Left lung (tissue), 4 donors: ENCODE measurements at regions not wholly inside any gene's neighbourhood (a gene's known extent, or its start where the extent isn't known, plus 50 kb on each side); places are given as distances from the start of the nearest gene placed in this dataset.

Experiments used
- ATAC-seq: fragments of 200-7000 bp; cut with Tn5 transposase; one replicate; pipeline ENCODE4 v1.9.1; 2020; ENCODE audit warnings: moderate library complexity
- DNase-seq, 4 donors: peaks; one replicate each; pipeline ENCODE4 v3.0.0-alpha.2; 2013 to 2020
- H3K27ac ChIP-seq, 2 donors: fragments of 200-600 bp; sonication (generic) in 1 of 2; one replicate each; pipeline versions ENCODE4 v1.5.0 to v1.8.0; 2020 to 2021
- H3K27me3 ChIP-seq, 2 donors: fragments of 200-600 bp; sonication (generic) in 1 of 2; one replicate each; pipeline versions ENCODE4 v1.5.0 to v1.8.0; 2020 to 2021
- H3K36me3 ChIP-seq, 2 donors: fragments of 200-600 bp; sonication (generic) in 1 of 2; one replicate each; pipeline versions ENCODE4 v1.5.0 to v1.8.0; 2020 to 2021
- H3K4me1 ChIP-seq, 2 donors: fragments of 200-600 bp; one replicate each; pipeline ENCODE4 v1.8.0; 2021
- H3K4me3 ChIP-seq, 2 donors: fragments of 200-600 bp; sonication (generic) in 1 of 2; one replicate each; pipeline versions ENCODE4 v1.5.0 to v1.8.0; 2020 to 2021; ENCODE audit warnings: mild to moderate bottlenecking in 1 of 2
- H3K9me3 ChIP-seq, 2 donors: fragments of 200-600 bp; sonication (generic) in 1 of 2; one replicate each; pipeline versions ENCODE4 v1.5.0 to v1.8.0; 2020 to 2021
- CTCF ChIP-seq, 2 donors: fragments of 200-600 bp; sonication (generic) in 1 of 2; IDR thresholded peaks; one replicate each; pipeline versions ENCODE4 v1.5.0 to v1.8.0; 2021; ENCODE audit warnings: antibody characterized with exemption in 2 of 2
- intact Hi-C, 2 donors: fragments of 100-400 bp; cut with DNase I; formaldehyde crosslinking; loops; one replicate each; pipeline versions ENCODE4 v1.11.2 to v1.14.2; 2022
- donor health status: DM: no; HTN: yes; CAD: no.
- donor health status: DM: no; HTN: no; CAD: no.

GRCh38 chr17:70819183-70819582 is 649.9 kb downstream of the KCNJ2 start:
- Histone ChIP-seq H3K4me3 (no peak overlapping the region), H3K27ac (no peak overlapping the region), H3K4me1 (no peaks in the 10 kb centered on the region), H3K27me3 (no peaks in the 10 kb centered on the region), H3K36me3 (no peaks in the 10 kb centered on the region), H3K9me3 (peaks cover 0 to 2% of the 10 kb centered on the region in 2 donors)
- DNase-seq (no peak), ATAC-seq (no peak)
- TF ChIP-seq CTCF (IDR thresholded peaks at IDR 0.05), result no peak
- intact Hi-C loops, result no loop called here

GRCh38 chr17:70820276-70820675 is 650.9 kb downstream of the KCNJ2 start:
- TF ChIP-seq CTCF (IDR thresholded peaks at IDR 0.05), result no peak
- ATAC-seq (no peak), DNase-seq (no peak)
- Histone ChIP-seq H3K4me3 (no peak overlapping the region), H3K9me3 (peaks cover 0 to 2% of the 10 kb centered on the region in 2 donors), H3K27me3 (no peaks in the 10 kb centered on the region), H3K4me1 (no peaks in the 10 kb centered on the region), H3K27ac (no peak overlapping the region), H3K36me3 (no peaks in the 10 kb centered on the region)
- intact Hi-C loops, result no loop called here

- H3K27ac ChIP-seq, result no peak overlapping the region
- H3K9me3 ChIP-seq, result peaks cover 0 to 2% of the 10 kb centered on the region in 2 donors
- TF ChIP-seq CTCF (IDR thresholded peaks at IDR 0.05), result no peak
- DNase-seq (peak in 1 of 4 donors; percentile 12), ATAC-seq (no peak)
- H3K27me3 ChIP-seq, result no peaks in the 10 kb centered on the region
- no peak overlapping the region for H3K4me3 ChIP-seq
- intact Hi-C loops, result no loop called here
- no peaks in the 10 kb centered on the region for H3K36me3 ChIP-seq
- H3K4me1 ChIP-seq, result no peaks in the 10 kb centered on the region
Measured at GRCh38 chr17:70825321-70826125, 656.2 kb downstream of the KCNJ2 start.

GRCh38 chr17:70829876-70830275 is 660.5 kb downstream of the KCNJ2 start:
- no peak overlapping the region for H3K27ac ChIP-seq
- H3K9me3 ChIP-seq, result no peaks in the 10 kb centered on the region
- H3K27me3 ChIP-seq, result no peaks in the 10 kb centered on the region
- ATAC-seq, result no peak
- H3K4me1 ChIP-seq, result no peaks in the 10 kb centered on the region
- no peak for DNase-seq
- TF ChIP-seq CTCF (IDR thresholded peaks at IDR 0.05), result no peak
- no peak overlapping the region for H3K4me3 ChIP-seq
- H3K36me3 ChIP-seq, result no peaks in the 10 kb centered on the region
- intact Hi-C loops, result no loop called here

- H3K27me3 ChIP-seq, result no peaks in the 10 kb centered on the region
- DNase-seq (no peak), ATAC-seq (no peak)
- H3K27ac ChIP-seq, result no peak overlapping the region
- no peak overlapping the region for H3K4me3 ChIP-seq
- H3K4me1 ChIP-seq, result no peaks in the 10 kb centered on the region
- TF ChIP-seq CTCF (IDR thresholded peaks at IDR 0.05), result no peak
- H3K36me3 ChIP-seq, result no peaks in the 10 kb centered on the region
- intact Hi-C loops, result no loop called here
- no peaks in the 10 kb centered on the region for H3K9me3 ChIP-seq
Measured at GRCh38 chr17:70834039-70834438, 664.7 kb downstream of the KCNJ2 start.
